ENCODE measurements at regions not wholly inside any gene's neighbourhood (a gene's known extent, or its start where the extent isn't known, plus 50 kb on each side); places are given as distances from the start of the nearest gene placed in this dataset.

DNA sequence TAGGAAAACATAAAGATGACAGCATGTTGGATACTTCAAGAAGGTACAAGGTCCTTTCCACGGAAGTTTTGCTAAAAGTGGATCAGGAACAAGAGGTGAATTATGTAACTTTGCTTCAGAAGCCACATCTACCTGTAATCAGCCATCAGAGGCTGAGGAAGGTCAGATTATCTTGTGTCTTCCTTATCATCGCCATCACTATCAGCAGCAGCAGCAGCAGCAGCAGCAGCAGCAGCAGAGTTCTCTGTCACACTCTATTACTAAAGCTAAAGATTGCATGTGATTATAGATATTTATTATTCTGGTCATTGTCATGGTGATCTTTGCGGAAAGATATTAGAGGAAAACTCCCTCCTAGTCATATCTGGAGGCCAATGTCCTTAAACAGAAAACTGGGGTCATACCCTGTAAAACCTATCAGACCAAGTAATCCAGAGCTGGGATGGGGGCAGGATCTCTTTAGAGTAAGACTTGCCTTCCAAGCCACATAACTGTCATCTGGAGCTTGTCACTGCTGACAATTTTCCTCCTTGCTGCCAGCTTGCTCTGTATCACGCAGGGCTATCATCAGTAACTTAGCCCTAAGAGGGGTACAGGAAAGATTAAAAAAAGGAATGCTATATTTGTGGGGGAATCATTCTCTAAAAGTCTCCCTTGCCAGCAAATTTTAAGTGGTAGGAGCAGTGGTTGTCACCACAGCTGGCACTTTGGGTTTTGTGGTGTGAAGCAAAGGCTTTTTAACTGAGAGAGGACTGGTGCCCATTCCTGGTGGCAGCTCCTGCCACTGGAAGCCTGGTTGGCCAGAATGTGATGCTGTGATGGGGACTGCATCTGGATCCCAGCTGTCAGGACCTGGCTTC, 130.9 kb upstream of the RASGRP1 start:
- H3K4me3 ChIP-seq (ENCODE audit: low read depth, low read length) = no peak overlapping the region
- TF ChIP-seq, protein P1, sequence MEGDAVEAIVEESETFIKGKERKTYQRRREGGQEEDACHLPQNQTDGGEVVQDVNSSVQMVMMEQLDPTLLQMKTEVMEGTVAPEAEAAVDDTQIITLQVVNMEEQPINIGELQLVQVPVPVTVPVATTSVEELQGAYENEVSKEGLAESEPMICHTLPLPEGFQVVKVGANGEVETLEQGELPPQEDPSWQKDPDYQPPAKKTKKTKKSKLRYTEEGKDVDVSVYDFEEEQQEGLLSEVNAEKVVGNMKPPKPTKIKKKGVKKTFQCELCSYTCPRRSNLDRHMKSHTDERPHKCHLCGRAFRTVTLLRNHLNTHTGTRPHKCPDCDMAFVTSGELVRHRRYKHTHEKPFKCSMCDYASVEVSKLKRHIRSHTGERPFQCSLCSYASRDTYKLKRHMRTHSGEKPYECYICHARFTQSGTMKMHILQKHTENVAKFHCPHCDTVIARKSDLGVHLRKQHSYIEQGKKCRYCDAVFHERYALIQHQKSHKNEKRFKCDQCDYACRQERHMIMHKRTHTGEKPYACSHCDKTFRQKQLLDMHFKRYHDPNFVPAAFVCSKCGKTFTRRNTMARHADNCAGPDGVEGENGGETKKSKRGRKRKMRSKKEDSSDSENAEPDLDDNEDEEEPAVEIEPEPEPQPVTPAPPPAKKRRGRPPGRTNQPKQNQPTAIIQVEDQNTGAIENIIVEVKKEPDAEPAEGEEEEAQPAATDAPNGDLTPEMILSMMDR (IDR thresholded peaks at IDR 0.05; ENCODE audit: insufficient read depth, low read length, poor library complexity, severe bottlenecking) = no peak
- DNase-seq (ENCODE audit: low read depth) = no peak

DNA sequence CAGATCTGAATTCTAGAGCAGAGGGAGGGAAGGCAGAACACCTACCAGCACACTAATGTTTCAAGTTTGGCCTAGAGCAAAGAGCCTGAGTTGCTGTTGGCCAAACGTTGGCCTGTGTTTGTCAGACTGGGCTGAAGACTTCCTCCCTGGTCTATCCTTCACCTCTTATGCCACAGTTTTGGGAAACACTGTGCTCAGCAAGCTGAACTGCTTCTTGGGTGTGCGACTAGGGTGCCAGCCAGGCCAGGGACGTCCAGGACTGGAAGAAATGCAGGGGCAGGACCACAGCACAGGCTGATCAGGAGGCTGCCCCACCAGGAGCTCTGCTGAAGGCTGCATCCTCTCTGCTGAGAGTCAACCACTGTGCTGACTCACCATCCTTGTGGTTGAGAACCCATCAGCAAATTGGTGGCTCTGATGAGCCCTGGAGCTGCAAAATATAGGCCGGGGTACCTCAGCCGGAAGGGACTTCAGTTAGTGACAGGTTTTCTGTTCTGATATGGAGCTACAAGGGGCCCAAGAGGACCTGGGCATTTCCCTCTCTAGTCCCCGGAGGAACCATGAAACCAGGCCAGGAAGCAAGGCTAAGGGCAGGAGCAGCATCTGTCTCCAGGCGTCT, 131.6 kb upstream of the RASGRP1 start:
- DNase-seq (ENCODE audit: low read depth) = no peak
- H3K36me3 ChIP-seq (ENCODE audit: control insufficient read depth, insufficient read depth, low read length) = no peaks in the 10 kb centered on the region
- H3K27me3 ChIP-seq (ENCODE audit: control insufficient read depth, insufficient read depth, low read length) = no peaks in the 10 kb centered on the region
- TF ChIP-seq, protein P1 (IDR thresholded peaks at IDR 0.05; ENCODE audit: insufficient read depth, low read length, poor library complexity, severe bottlenecking) = no peak
- no peak overlapping the region for H3K4me3 ChIP-seq (ENCODE audit: low read depth, low read length)

More for the DNA sequence above, 130.9 kb upstream of the RASGRP1 start:
- Histone ChIP-seq H3K36me3 (ENCODE audit: control insufficient read depth, insufficient read depth, low read length) (no peaks in the 10 kb centered on the region), H3K27me3 (ENCODE audit: control insufficient read depth, insufficient read depth, low read length) (no peaks in the 10 kb centered on the region)

DNA sequence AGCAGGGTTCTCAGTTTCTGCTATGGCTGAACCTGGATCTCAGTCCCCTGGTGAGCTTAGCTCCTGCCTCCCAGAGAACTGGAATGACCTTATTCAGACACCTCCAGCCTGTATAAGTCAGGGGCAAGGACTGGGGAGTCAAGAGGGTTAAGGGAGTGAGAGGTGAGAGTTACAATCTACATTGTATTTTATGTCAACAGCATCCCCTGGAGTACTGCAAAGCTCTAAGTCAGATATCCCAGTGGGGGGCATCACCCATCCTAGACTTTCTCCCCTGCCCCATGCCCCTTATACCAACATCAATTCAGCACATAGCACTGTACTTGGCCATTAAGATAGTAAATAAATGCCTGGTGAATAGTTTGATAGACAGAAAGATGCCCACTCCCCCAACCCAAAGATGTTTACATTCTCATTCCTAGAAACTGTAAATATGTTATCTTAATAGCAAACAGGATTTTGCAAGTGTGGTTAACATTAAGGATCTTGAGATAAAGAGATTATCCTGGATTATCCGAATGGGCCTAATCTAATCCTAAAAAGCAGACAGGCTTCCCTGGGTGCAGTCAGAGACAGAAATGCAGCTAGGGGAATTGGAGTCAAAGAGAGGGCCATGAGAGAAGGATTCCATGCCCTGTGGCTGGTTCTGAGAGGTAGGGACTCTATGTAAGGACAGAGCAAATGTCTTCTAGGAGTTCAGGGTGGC, 132.3 kb upstream of the RASGRP1 start:
- DNase-seq (ENCODE audit: low read depth) = no peak

DNA sequence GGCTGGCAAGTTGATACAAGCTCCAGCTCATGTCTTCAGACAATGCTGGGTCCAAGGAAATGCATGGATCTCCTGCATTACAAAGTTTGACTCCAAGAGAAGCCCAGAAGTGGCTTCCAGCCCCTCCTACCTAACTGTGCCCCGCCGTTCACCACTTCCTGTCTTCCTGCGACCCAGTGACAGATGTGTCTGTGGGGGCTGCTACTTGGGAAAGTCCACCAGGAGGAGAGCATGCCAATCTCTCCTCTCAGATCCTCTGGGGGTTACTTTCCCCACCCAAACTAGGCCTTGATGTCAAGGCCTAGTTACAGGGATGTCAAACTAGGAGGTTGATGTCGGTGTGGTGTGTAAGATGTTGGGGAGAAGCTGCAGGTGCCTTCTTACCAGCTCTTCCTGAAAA, 133.6 kb upstream of the RASGRP1 start:
- Histone ChIP-seq H3K27me3 (ENCODE audit: control insufficient read depth, insufficient read depth, low read length) (no peaks in the 10 kb centered on the region), H3K36me3 (ENCODE audit: control insufficient read depth, insufficient read depth, low read length) (no peaks in the 10 kb centered on the region), H3K4me3 (ENCODE audit: low read depth, low read length) (no peak overlapping the region)
- TF ChIP-seq, protein P1 (IDR thresholded peaks at IDR 0.05; ENCODE audit: insufficient read depth, low read length, poor library complexity, severe bottlenecking) = no peak
- DNase-seq (ENCODE audit: low read depth) = no peak

More for the DNA sequence above, 132.3 kb upstream of the RASGRP1 start:
- TF ChIP-seq, protein P1 (IDR thresholded peaks at IDR 0.05; ENCODE audit: insufficient read depth, low read length, poor library complexity, severe bottlenecking) = no peak
- Histone ChIP-seq H3K4me3 (ENCODE audit: low read depth, low read length) (no peak overlapping the region), H3K36me3 (ENCODE audit: control insufficient read depth, insufficient read depth, low read length) (no peaks in the 10 kb centered on the region), H3K27me3 (ENCODE audit: control insufficient read depth, insufficient read depth, low read length) (no peaks in the 10 kb centered on the region)

DNA sequence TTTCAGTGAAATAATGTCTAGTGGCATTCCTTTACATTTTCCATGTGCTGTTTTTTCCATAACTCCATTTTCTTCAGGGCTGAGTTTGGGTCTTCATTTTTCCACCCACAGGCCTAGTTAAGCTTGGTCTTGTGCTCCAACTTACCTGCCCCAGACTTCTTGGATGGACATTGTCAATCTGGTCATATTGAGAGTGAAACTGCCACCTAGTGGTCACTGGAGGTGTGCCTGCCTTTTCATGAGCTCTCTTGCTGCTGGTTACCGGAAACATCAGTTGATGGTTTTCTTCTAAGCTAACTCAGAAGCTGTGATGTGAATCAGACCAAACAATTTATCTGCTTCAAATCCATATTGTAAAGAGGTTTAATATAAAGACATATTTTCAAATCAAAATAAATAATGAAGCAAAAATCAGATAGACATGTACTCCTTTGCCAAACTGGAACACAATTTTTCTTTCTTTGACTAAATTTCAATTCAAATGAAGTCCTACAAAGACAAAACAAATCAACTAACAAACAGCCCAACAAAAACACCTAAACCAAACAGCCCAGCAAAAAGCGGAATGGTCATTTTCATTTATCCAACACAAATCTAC, 135.1 kb upstream of the RASGRP1 start:
- no peaks in the 10 kb centered on the region for H3K36me3 ChIP-seq (ENCODE audit: control insufficient read depth, insufficient read depth, low read length)
- no peak overlapping the region for H3K4me3 ChIP-seq (ENCODE audit: low read depth, low read length)

More for the DNA sequence above, 135.1 kb upstream of the RASGRP1 start:
- TF ChIP-seq, protein P1 (IDR thresholded peaks at IDR 0.05; ENCODE audit: insufficient read depth, low read length, poor library complexity, severe bottlenecking) = peak; percentile 85
- no peak for DNase-seq (ENCODE audit: low read depth)
- H3K27me3 ChIP-seq (ENCODE audit: control insufficient read depth, insufficient read depth, low read length) = no peaks in the 10 kb centered on the region

All from kidney epithelial cell (primary cell).